HG03097 (cell line): ENCODE measurements at regions not wholly inside any gene's neighbourhood (a gene's known extent, or its start where the extent isn't known, plus 50 kb on each side); places are given as distances from the start of the nearest gene placed in this dataset.

Source experiments
- ATAC-seq: cut with Tn5 transposase; IDR thresholded peaks from one replicate; pipeline ENCODE4 v1.9.1; 2021; ENCODE audit not compliant: unreplicated experiment, low FRiP score

DNA sequence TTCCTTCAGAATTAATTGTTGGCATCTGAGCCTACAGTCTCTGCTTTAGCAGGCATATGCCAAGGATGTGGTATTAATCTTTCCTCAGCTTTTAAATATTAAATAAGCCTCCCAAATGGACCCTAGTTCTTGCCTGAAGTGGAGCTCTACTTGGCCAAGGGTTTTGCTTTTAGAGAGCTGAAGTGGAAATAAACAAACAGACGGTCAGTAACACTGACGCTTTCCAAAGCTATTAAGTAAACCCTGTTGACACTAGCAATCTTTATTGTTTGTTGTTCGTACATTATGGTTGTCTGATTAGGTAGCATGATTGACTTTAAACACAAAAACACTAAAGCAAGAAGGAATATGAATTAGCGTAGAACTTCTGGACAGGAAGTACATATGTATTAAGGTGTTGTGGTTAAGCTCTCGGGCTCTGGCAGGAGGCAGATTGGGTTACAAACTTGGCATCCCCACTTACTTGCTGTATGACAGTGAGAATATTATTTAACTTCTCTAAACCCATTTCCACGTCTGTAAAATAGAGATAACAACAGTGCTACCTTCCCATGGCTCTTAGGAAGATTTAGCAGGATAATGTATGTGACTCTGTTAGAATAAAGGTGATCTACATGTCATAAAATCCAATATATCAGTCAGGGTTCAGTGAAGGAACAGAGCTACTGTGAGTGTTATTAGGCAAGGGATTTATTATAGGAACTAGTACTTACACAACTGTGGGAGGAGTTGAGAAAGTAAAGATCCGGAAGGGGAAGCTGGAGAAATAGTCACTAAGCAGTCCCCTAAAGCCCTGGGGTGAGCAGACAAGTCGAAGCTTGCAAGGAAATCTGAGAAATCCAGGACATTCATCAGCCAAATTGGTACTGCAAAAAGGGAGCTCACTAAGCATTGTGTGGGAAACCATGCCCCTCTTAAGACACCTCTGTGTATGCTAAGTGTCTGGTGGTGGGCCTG, 92.2 kb upstream of the ATF7IP start:
- no peak for ATAC-seq

GRCh38 chr12:14273913-14274311, 91.6 kb upstream of the ATF7IP start:
- no peak for ATAC-seq

DNA sequence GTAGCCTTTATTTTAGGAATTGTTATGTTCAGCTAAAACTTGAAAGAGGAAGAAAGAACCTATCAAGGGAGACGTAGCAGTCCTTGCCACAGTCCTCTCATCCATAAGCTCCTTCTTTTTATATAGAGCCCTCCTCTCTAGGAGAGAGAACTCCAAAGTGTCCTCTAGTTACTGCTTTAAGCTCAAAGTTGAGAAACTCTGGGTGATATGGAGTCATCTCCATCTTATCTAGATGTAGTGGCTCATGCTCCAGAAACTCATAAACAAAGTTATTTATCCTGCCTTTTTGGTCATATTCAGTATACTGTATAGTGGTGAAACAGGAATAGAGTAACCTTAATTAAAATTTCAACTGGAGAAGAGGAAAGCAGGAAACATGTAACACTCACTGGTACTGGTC, 90.4 kb upstream of the ATF7IP start:
- ATAC-seq, result no peak

DNA sequence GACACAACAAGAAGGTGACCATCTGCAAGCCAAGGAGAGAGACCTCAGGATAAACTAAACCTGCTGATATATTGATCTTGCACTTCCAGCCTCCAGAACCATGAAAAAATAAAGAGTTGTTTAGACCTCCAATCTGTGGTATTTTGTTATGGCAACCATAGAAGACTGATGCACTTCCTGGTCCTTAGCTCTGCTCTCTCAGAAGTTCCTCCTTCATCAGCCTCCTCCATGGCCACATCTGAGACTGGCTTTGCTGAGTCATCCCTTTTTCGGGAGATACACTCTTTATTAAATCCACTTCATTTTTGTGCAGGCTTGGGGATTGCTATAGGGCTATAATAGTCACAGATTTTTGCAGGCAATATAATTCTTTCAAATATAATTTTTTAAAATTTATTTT, 89.6 kb upstream of the ATF7IP start:
- ATAC-seq, result no peak

- ATAC-seq, result no peak
Measured at GRCh38 chr12:14278294-14278953, 87.1 kb upstream of the ATF7IP start.

DNA sequence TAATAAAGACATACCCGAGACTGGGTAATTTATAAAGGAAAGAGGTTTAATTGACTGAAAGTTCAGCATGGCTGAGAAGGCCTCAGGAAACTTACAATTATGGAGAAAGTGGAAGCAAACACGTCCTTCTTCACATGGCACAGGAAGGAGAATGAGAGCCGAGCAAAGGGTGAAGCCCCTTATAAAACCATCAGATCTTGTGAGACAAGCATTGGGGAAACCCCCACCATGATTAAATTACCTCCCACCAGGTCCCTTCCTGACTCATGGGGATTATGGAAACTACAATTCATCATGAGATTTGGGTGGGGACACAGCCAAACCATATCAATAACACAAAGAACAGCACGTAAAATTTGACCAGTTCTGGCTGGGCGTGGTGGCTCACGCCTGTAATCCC, 85.6 kb upstream of the ATF7IP start:
- ATAC-seq, result no peak

- ATAC-seq, result no peak
Measured at GRCh38 chr12:14280921-14281320, 84.6 kb upstream of the ATF7IP start.

GRCh38 chr12:14281539-14281938, 83.9 kb upstream of the ATF7IP start:
- no peak for ATAC-seq

- no peak for ATAC-seq
Measured at GRCh38 chr12:14283489-14284144, 81.9 kb upstream of the ATF7IP start.

DNA sequence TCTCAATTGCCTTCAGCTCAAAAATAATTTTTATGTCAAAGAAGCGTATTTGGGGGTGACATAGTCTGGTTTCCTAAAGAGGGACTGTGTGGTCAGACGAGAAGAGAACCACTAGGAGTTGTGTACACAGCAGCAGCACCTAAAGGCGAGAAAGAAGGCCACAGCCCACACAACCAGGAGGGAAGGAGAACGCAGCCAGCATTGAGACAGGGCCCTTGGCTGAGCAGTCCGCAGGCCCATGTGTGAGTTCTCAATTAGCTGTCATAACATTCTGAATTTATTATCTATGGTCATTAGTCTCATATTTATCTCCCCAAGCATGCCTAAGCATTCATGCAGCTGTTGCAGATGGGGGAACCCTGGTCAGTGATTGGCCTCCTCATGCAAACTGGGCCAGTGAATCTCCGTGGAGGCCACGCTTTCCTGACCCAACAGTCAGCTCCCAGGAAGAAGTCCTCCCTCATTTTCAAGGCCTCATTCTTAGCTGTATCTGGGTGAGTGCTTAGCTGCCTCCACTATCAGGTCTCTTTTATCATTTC, 81.2 kb upstream of the ATF7IP start:
- no peak for ATAC-seq

DNA sequence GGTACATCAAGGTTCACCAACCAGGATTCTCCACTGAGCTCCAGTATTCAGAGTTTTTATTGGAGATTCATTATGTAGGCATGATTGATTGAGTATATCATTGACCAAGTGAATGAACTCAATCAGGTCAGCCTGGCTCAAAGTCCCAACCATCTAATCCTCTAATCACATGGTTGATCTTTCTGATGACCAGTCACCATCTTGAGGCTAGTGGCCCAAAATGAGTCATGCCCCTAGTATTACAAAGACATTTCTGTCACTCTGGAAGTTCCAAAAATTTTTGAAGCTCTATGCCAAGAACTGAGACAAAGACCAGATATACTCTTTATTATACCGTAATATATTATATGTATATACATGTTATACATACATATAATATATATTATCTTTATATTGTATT, 75.9 kb upstream of the ATF7IP start:
- no peak for ATAC-seq

DNA sequence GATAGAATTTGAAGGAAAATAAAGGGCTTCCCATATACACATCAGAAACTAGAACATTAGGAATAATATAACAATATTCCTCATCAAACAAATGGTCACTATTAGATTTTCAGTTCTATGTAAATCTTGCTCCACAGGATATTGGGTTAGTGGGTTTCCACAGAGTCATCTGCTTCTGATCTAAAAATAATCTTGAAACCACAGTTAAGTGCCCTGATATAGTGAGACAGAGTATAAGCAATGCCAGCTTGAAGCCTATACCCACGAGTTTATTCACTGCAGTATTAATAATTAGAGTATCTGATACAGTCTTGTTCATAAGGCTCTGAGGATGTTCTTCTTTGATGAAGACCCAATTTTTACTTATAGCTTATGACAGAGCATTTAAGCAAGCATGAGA, 74.5 kb upstream of the ATF7IP start:
- ATAC-seq, result no peak

DNA sequence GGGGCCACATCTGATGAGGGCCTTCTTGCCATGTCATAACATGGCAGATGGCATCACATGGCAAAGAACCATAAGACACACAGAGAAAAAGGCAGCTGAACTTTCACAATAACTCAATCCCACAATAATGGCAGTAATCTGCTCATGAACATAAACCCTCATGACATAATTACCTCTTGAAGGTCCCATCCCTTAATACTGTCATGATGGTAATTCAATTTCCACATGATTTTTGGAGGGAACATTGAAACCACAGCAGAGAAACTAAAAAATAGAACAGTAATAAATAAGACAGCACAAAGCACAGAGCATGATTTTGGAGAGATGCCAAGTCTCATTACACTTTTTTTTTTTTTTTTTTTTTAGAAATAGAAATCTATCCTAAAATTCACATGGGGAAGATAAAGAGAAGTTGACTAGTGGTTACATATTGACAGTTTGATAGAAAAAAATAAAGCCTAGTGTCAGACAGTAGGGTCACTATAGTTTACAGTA, 61.8 kb upstream of the ATF7IP start:
- no peak for ATAC-seq

DNA sequence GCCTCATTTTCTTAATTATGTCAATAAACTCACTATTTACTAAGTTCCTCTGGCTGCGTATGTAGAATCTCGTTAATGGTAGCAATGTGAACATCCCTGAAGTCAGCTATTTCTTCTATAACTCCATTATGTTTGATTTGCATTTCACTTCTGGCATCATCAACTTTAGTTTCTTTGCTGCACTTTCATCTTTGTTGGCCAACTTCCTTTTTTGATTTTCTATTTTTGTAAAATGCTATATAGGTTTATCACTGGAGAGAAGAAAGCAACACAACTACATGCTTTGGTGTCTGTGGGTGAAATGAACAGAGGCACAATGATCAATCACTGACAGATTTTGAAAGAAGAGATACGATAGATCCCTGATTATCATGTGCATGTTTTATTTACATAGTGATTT, 58.5 kb upstream of the ATF7IP start:
- ATAC-seq, result no peak

GRCh38 chr12:14308516-14308915, 57.0 kb upstream of the ATF7IP start:
- no peak for ATAC-seq

- ATAC-seq, result no peak
Measured at GRCh38 chr12:14310866-14311265, 54.6 kb upstream of the ATF7IP start.

DNA sequence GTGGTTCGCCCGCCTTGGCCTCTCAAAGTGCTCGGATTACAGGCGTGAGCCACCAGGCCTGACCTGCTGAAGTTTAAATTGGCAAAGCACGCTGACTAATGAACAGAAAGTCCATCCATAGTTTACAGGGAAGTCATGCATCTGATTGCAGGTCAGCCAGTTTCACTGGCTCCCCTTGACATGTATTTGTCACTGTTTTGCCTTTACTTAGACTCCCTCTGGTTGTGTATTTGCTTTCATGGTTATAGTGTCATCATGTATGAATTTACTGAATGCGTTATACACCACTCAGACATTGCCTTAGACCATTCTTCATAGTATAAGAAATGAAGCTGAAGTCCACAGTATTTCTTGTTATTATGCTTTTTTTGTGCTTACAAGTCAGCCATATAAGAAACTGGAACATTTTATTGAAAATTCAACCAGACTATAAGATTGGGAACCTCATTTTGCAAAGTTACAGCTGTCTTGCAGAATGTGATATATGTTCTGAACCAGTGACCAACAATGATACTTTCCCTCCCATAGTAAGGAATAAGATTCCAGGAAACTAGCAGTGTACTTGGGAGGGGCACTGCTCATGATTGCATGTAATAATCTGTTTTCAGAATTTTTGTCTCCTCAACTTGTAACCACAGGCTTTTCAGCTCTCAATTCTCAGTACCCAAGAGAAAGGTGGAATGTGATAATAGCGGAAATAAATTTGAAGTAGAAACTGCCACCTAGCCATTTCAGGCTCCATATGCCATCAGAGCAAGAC, 51.9 kb upstream of the ATF7IP start:
- ATAC-seq, result no peak

GRCh38 chr12:14314801-14315200, 50.7 kb upstream of the ATF7IP start:
- ATAC-seq, result no peak

- ATAC-seq, result no peak
Measured at GRCh38 chr12:14315501-14315900, 50.0 kb upstream of the ATF7IP start.
